H1 (cell line): ENCODE measurements at regions not wholly inside any gene's neighbourhood (a gene's known extent, or its start where the extent isn't known, plus 50 kb on each side); places are given as distances from the start of the nearest gene placed in this dataset.

Source experiments
- CTCF ChIA-PET: fragments of 300-600 bp; sonication (Branson Sonifier 250); formaldehyde crosslinking; loops from one replicate; lab custom pipeline; 2021; ENCODE audit not compliant: partially characterized antibody; lab: Charles Lee
- POLR2A ChIA-PET: fragments of 300-600 bp; sonication (Branson Sonifier 250); formaldehyde crosslinking; loops from one replicate; lab custom pipeline; 2021; ENCODE audit warnings: inconsistent platforms; ENCODE audit not compliant: partially characterized antibody; lab: Charles Lee
- DNase-seq, 2 experiments: peaks; one replicate each; pipeline versions ENCODE4 v3.0.0 to v3.0.0-alpha.2; 2010 to 2022; ENCODE audit warnings: low spot score in 2 of 2, low read depth in 1 of 2, mixed read lengths in 1 of 2
- FAIRE-seq: peaks from 2 replicates; lab custom pipeline; 2011; peaks lifted over from hg19 to GRCh38; lab: Jason Lieb, UNC
- H2AFZ ChIP-seq: 2 replicates; pipeline ENCODE4 v1.8.1; 2012; ENCODE audit warnings: low read length, inconsistent platforms
- H2AK5ac ChIP-seq: 2 replicates; pipeline ENCODE4 v1.6.1; 2013; ENCODE audit warnings: low read depth, low read length
- H2BK120ac ChIP-seq: replicated peaks from 2 replicates; pipeline ENCODE3; 2013; ENCODE audit warnings: low read depth, low read length, inconsistent platforms
- H2BK12ac ChIP-seq: 2 replicates; pipeline ENCODE4 v1.6.1; 2013; ENCODE audit warnings: low read depth, low read length
- H2BK15ac ChIP-seq: 2 replicates; pipeline ENCODE4 v1.6.1; 2013; ENCODE audit warnings: low read length
- H2BK20ac ChIP-seq: 2 replicates; pipeline ENCODE4 v1.6.1; 2013; ENCODE audit warnings: low read length
- H2BK5ac ChIP-seq: 2 replicates; pipeline ENCODE4 v1.6.1; 2013; ENCODE audit warnings: low read depth, low read length
- H3K14ac ChIP-seq: 2 replicates; pipeline ENCODE4 v1.6.1; 2013; ENCODE audit warnings: inconsistent platforms; ENCODE audit not compliant: insufficient read length
- H3K18ac ChIP-seq: 2 replicates; pipeline ENCODE4 v1.6.1; 2013; ENCODE audit warnings: low read length; ENCODE audit errors: extremely low read depth
- H3K23ac ChIP-seq: 2 replicates; pipeline ENCODE4 v1.6.1; 2013; ENCODE audit warnings: inconsistent platforms; ENCODE audit not compliant: insufficient read length
- H3K23me2 ChIP-seq: 2 replicates; pipeline ENCODE4 v1.6.1; 2013; ENCODE audit warnings: low read depth, low read length
- H3K27ac ChIP-seq: 2 replicates; pipeline ENCODE4 v1.6.1; 2011; ENCODE audit warnings: low read depth, low read length, inconsistent platforms
- H3K27me3 ChIP-seq, 4 experiments: replicated peaks in 1 of 4; 1 replicate in 1 of 4; 2 replicates in 3 of 4; pipeline versions ENCODE4 v1.6.1 to v1.8.1; 2011 to 2013; ENCODE audit warnings: low read length in 3 of 4, mild to moderate bottlenecking in 3 of 4, inconsistent platforms in 2 of 4, mixed read lengths in 2 of 4, moderate library complexity in 1 of 4; ENCODE audit not compliant: control insufficient read depth in 3 of 4, insufficient read depth in 3 of 4; ENCODE audit errors: extremely low read depth in 1 of 4
- H3K36me3 ChIP-seq, 4 experiments: 2 replicates each; pipeline versions ENCODE4 v1.6.1 to v1.8.1; 2011 to 2013; ENCODE audit warnings: mild to moderate bottlenecking in 4 of 4, low read length in 3 of 4, moderate library complexity in 2 of 4, control low read depth in 1 of 4, inconsistent platforms in 1 of 4; ENCODE audit not compliant: insufficient read depth in 4 of 4, control insufficient read depth in 2 of 4
- H3K4ac ChIP-seq: replicated peaks from 2 replicates; pipeline ENCODE3; 2013; ENCODE audit warnings: low read length, low read depth, mixed read lengths, inconsistent platforms; ENCODE audit not compliant: insufficient read length
- H3K4me1 ChIP-seq, 4 experiments: replicated peaks in 1 of 4; 1 replicate in 1 of 4; 2 replicates in 3 of 4; pipeline versions ENCODE4 v1.6.1 to v1.8.1; 2011 to 2013; ENCODE audit warnings: low read length in 3 of 4, inconsistent platforms in 2 of 4, mixed read lengths in 1 of 4; ENCODE audit not compliant: insufficient read depth in 4 of 4, control insufficient read depth in 3 of 4
- H3K4me2 ChIP-seq, 2 experiments: 2 replicates each; pipeline versions ENCODE4 v1.6.1 to v1.8.1; 2011 to 2013; ENCODE audit warnings: low read depth in 2 of 2, low read length in 2 of 2, control low read depth in 1 of 2, inconsistent platforms in 1 of 2, mild to moderate bottlenecking in 1 of 2; ENCODE audit not compliant: insufficient read depth in 1 of 2
- H3K4me3 ChIP-seq, 4 experiments: fragments of 200-600, 300-600 bp in 1 of 4; sonication (generic), shearing (Covaris generic), sonication (Bioruptor Twin) in 1 of 4; 2 replicates each; pipeline versions ENCODE4 v1.5.1 to v1.8.1; 2011 to 2016; ENCODE audit warnings: low read length in 4 of 4, low read depth in 3 of 4, control low read depth in 2 of 4, inconsistent platforms in 2 of 4, mild to moderate bottlenecking in 2 of 4, mixed read lengths in 1 of 4, moderate library complexity in 1 of 4; ENCODE audit not compliant: insufficient read depth in 2 of 4; ENCODE audit errors: extremely low read depth in 1 of 4
- H3K56ac ChIP-seq: replicated peaks from 2 replicates; pipeline ENCODE3; 2013; ENCODE audit warnings: low read depth, mild to moderate bottlenecking, mixed read lengths, low read length, inconsistent platforms; ENCODE audit not compliant: insufficient read length
- H3K79me1 ChIP-seq: 2 replicates; pipeline ENCODE4 v1.6.1; 2013; ENCODE audit warnings: low read depth, low read length, control low read depth
- H3K79me2 ChIP-seq, 2 experiments: 2 replicates each; pipeline versions ENCODE4 v1.6.1 to v1.8.1; 2012 to 2013; ENCODE audit warnings: low read length in 2 of 2, mild to moderate bottlenecking in 2 of 2, inconsistent platforms in 1 of 2; ENCODE audit not compliant: insufficient read depth in 2 of 2, control insufficient read depth in 1 of 2
- H3K9ac ChIP-seq, 4 experiments: replicated peaks in 1 of 4; 1 replicate in 1 of 4; 2 replicates in 3 of 4; pipeline versions ENCODE4 v1.6.1 to v1.8.1; 2011 to 2013; ENCODE audit warnings: low read depth in 3 of 4, low read length in 3 of 4, control low read depth in 2 of 4, mild to moderate bottlenecking in 2 of 4, moderate library complexity in 2 of 4, inconsistent platforms in 1 of 4; ENCODE audit errors: extremely low read depth in 1 of 4
- H3K9me3 ChIP-seq, 2 experiments: 2 replicates each; pipeline versions ENCODE4 v1.6.1 to v1.8.1; 2012 to 2013; ENCODE audit warnings: mild to moderate bottlenecking in 2 of 2, moderate library complexity in 2 of 2, control low read depth in 1 of 2, inconsistent platforms in 1 of 2, low read depth in 1 of 2, low read length in 1 of 2, mixed read lengths in 1 of 2; ENCODE audit not compliant: insufficient read depth in 2 of 2
- H4K20me1 ChIP-seq, 2 experiments: replicated peaks in 1 of 2; 2 replicates each; pipeline versions ENCODE3 to v1.8.1; 2011 to 2013; ENCODE audit warnings: inconsistent platforms in 2 of 2, low read length in 2 of 2, mild to moderate bottlenecking in 1 of 2; ENCODE audit not compliant: insufficient read depth in 2 of 2, control insufficient read depth in 1 of 2
- H4K5ac ChIP-seq: 2 replicates; pipeline ENCODE4 v1.6.1; 2013; ENCODE audit warnings: low read length, low read depth, mixed read lengths, inconsistent platforms; ENCODE audit not compliant: insufficient read length
- H4K8ac ChIP-seq: 2 replicates; pipeline ENCODE4 v1.8.0; 2013; ENCODE audit warnings: mild to moderate bottlenecking, moderate library complexity, low read length, inconsistent platforms; ENCODE audit not compliant: insufficient read depth; ENCODE audit errors: extremely low read depth
- H4K91ac ChIP-seq: replicated peaks from 2 replicates; pipeline ENCODE3; 2013; ENCODE audit warnings: low read length, mixed read lengths, inconsistent platforms; ENCODE audit not compliant: insufficient read length
- CBX8 ChIP-seq: fragments of 300-800, 300-1000 bp; sonication (generic); IDR thresholded peaks from 2 replicates; pipeline ENCODE4 v1.7.1; 2016; ENCODE audit warnings: low read depth, low read length, borderline replicate concordance
- CTBP2 ChIP-seq: IDR thresholded peaks from 2 replicates; pipeline ENCODE4 v1.7.0; 2011; ENCODE audit warnings: borderline replicate concordance, mild to moderate bottlenecking, moderate library complexity, mixed read lengths, low read length; ENCODE audit not compliant: insufficient read depth, insufficient read length
- GABPA ChIP-seq: IDR thresholded peaks from 2 replicates; pipeline ENCODE4 v1.6.1; 2011; ENCODE audit warnings: mild to moderate bottlenecking, low read length, moderate library complexity, borderline replicate concordance; ENCODE audit not compliant: insufficient read depth
- GTF2F1 ChIP-seq: IDR thresholded peaks from 2 replicates; pipeline ENCODE4 v1.6.1; 2012; ENCODE audit warnings: low read depth, low read length, improper control_type of control experiment, borderline replicate concordance
- HDAC2 ChIP-seq, 2 experiments: fragments of 300-600 bp in 1 of 2; sonication (generic) in 1 of 2; IDR thresholded peaks; 2 replicates each; pipeline ENCODE4 v1.6.1; 2011 to 2012; ENCODE audit warnings: low read depth in 2 of 2, low read length in 2 of 2, mild to moderate bottlenecking in 2 of 2, moderate library complexity in 2 of 2, borderline replicate concordance in 1 of 2, inconsistent platforms in 1 of 2
- RNF2 ChIP-seq: fragments of 200-900, 300-1000 bp; sonication (generic); IDR thresholded peaks from 2 replicates; pipeline ENCODE4 v1.7.1; 2016; ENCODE audit warnings: borderline replicate concordance, low read depth, mild to moderate bottlenecking, antibody characterized with exemption, low read length; ENCODE audit not compliant: poor library complexity, severe bottlenecking; ENCODE audit errors: missing control alignments
- SIX5 ChIP-seq: IDR thresholded peaks from 2 replicates; pipeline ENCODE4 v1.6.1; 2011; ENCODE audit warnings: mild to moderate bottlenecking, low read depth, low read length
- TBP ChIP-seq: IDR thresholded peaks from 2 replicates; pipeline ENCODE4 v1.6.1; 2011; ENCODE audit warnings: low read depth, low read length, improper control_type of control experiment
- TCF12 ChIP-seq: IDR thresholded peaks from 2 replicates; pipeline ENCODE4 v1.6.1; 2011; ENCODE audit warnings: low read depth, mild to moderate bottlenecking, low read length
- ZNF274 ChIP-seq: IDR thresholded peaks from 2 replicates; pipeline ENCODE4 v1.7.0; 2012; ENCODE audit warnings: low read length, borderline replicate concordance; ENCODE audit errors: extremely low read depth
- WGBS, 2 experiments: shearing (Covaris generic) in 1 of 2; methylation state at CpG; one replicate each; pipeline versions ENCODE4 v1.1.6 to v1.1.7; 2013 to 2015; ENCODE audit warnings: low lambda C conversion rate in 2 of 2, mixed read lengths in 2 of 2, inconsistent platforms in 1 of 2, low coverage in 1 of 2, missing lambda C conversion rate in 1 of 2; ENCODE audit not compliant: insufficient replicate concordance in 2 of 2, insufficient coverage in 1 of 2, insufficient read length in 1 of 2; ENCODE audit errors: extremely low coverage in 1 of 2, missing lambda C conversion rate in 1 of 2; 5-methylcytosine and 5-hydroxymethylcytosine counted together

- Histone ChIP-seq H4K20me1 (no peaks in the 10 kb centered on the region), H4K5ac (no peak overlapping the region), H3K79me2 (no peaks in the 10 kb centered on the region), H4K8ac (no peak overlapping the region), H3K9ac (no peak overlapping the region), H3K23ac (no peak overlapping the region), H3K4me2 (no peak overlapping the region), H2BK12ac (no peak overlapping the region), H4K91ac (no peak overlapping the region), H2BK20ac (no peak overlapping the region), H3K27ac (no peak overlapping the region), H3K4me1 (peaks cover 0 to 9% (median 3%) of the 10 kb centered on the region in 4 experiments; a peak in 4 of 7 replicates), H3K14ac (no peak overlapping the region), H2BK5ac (no peak overlapping the region), H2BK15ac (no peak overlapping the region), H3K27me3 (peaks cover 0 to 1% (median 0%) of the 10 kb centered on the region in 4 experiments; a peak in 1 of 7 replicates), H3K9me3 (no peaks in the 10 kb centered on the region), H2AK5ac (no peak overlapping the region), H3K4me3 (no peak overlapping the region), H3K18ac (no peak overlapping the region), H3K23me2 (no peaks in the 10 kb centered on the region; the same call in 1 of the 2 replicates), H3K56ac (no peak overlapping the region), H3K79me1 (no peaks in the 10 kb centered on the region), H2AFZ (no peak overlapping the region), H3K36me3 (no peaks in the 10 kb centered on the region), H2BK120ac (no peak overlapping the region), H3K4ac (no peak overlapping the region)
- DNase-seq (no peak), FAIRE-seq (no peak)
- ChIA-PET CTCF (interaction anchor here (1.3 kb wide), 1 partner anchor 13 kb away, joined by 7 read pairs; no protein-coding TSS in a partner anchor), POLR2A (interaction anchor here (1.2 kb wide), 1 partner anchor 10 kb away, joined by 3 read pairs; no protein-coding TSS in a partner anchor)
- WGBS, 2 experiments: 85% methylated on average over 4 of the region's 4 CpGs; no CpG with 5 or more reads in 1 of the 2 experiments
- TF ChIP-seq CBX8 (no peak), HDAC2 (IDR thresholded peaks at IDR 0.05; ENCODE audit: borderline replicate concordance in 1 of 2, low read depth in 2 of 2, low read length in 2 of 2) (no peak), TCF12 (no peak), RNF2 (no peak), CTBP2 (no peak), SIX5 (no peak), GTF2F1 (no peak), TBP (no peak), GABPA (no peak), ZNF274 (no peak)
These were observed 190.1 kb downstream of the FOXO1 start for GRCh38 chr13:40476175-40476958.
